ENCODE measurements at regions not wholly inside any gene's neighbourhood (a gene's known extent, or its start where the extent isn't known, plus 50 kb on each side); places are given as distances from the start of the nearest gene placed in this dataset.

DNA sequence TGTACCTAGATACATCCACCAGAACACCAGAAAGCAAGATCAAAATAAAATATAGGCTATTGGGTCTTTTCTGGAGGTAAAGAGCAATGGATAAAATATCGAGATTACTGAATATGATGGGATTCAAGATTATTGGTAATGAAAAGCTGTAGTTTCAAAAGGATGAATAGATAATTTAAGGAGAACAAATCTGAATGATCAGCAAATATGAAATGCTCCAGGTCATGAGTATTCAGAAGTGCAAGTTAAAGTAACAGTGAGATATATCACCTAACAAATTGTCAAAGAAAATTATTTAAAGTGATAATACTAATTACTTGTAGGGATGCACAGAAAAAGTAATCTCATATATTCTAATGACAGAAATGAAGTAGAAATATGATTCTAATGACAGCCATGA lies 409.6 kb upstream of the MDFIC2 start:
- TF ChIP-seq, protein P1, sequence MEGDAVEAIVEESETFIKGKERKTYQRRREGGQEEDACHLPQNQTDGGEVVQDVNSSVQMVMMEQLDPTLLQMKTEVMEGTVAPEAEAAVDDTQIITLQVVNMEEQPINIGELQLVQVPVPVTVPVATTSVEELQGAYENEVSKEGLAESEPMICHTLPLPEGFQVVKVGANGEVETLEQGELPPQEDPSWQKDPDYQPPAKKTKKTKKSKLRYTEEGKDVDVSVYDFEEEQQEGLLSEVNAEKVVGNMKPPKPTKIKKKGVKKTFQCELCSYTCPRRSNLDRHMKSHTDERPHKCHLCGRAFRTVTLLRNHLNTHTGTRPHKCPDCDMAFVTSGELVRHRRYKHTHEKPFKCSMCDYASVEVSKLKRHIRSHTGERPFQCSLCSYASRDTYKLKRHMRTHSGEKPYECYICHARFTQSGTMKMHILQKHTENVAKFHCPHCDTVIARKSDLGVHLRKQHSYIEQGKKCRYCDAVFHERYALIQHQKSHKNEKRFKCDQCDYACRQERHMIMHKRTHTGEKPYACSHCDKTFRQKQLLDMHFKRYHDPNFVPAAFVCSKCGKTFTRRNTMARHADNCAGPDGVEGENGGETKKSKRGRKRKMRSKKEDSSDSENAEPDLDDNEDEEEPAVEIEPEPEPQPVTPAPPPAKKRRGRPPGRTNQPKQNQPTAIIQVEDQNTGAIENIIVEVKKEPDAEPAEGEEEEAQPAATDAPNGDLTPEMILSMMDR (optimal IDR thresholded peaks at IDR 0.05 in 1 of 3, IDR thresholded peaks at IDR 0.05 in 1 of 3, conservative IDR thresholded peaks at IDR 0.05 in 1 of 3; ENCODE audit: extremely low read depth in 1 of 3, insufficient read depth in 2 of 3, low read length in 3 of 3): no peak
- TF ChIP-seq EZH2 (IDR thresholded peaks at IDR 0.05; ENCODE audit: low read length): no peak
